Testis (tissue), 2 donors: ENCODE measurements at regions not wholly inside any gene's neighbourhood (a gene's known extent, or its start where the extent isn't known, plus 50 kb on each side); places are given as distances from the start of the nearest gene placed in this dataset.

Experiments
- DNase-seq: peaks from one replicate; pipeline ENCODE4 v3.0.0-alpha.2; 2019
- H3K27ac ChIP-seq, 2 donors: fragments of 200-600 bp; sonication (generic); one replicate each; pipeline ENCODE4 v1.5.1; 2019
- H3K27me3 ChIP-seq: fragments of 200-600 bp; sonication (generic); one replicate; pipeline ENCODE4 v1.5.1; 2019
- H3K36me3 ChIP-seq: fragments of 200-600 bp; sonication (generic); one replicate; pipeline ENCODE4 v1.5.1; 2017; ENCODE audit warnings: low read depth; ENCODE audit errors: missing control alignments
- H3K4me1 ChIP-seq: fragments of 200-600 bp; sonication (generic); one replicate; pipeline ENCODE4 v1.5.1; 2019
- H3K4me3 ChIP-seq, 2 donors: fragments of 200-600 bp; sonication (generic); one replicate each; pipeline ENCODE4 v1.5.1; 2017 to 2019
- H3K9me3 ChIP-seq: fragments of 200-600 bp; sonication (generic); one replicate; pipeline ENCODE4 v1.5.1; 2017
- CTCF ChIP-seq, 3 experiments: fragments of 450-650 bp in 2 of 3; fragments of 200-600 bp in 1 of 3; sonication (generic) in 1 of 3; IDR thresholded peaks; one replicate each; pipeline ENCODE4 v1.5.1; 2016 to 2019; ENCODE audit warnings: antibody characterized with exemption in 3 of 3, mild to moderate bottlenecking in 2 of 3, moderate library complexity in 1 of 3
- POLR2A ChIP-seq: fragments of 450-650 bp; IDR thresholded peaks from one replicate; pipeline ENCODE4 v1.6.1; 2017; ENCODE audit warnings: antibody characterized with exemption, mild to moderate bottlenecking, moderate library complexity
- WGBS, 2 donors: methylation state at CpG; one replicate each; pipeline ENCODE4 v1.1.5; 2018; 5-methylcytosine and 5-hydroxymethylcytosine counted together
- intact Hi-C: fragments of 100-400 bp; cut with DNase I; formaldehyde crosslinking; loops from one replicate; pipeline ENCODE4 v1.15.1; 2023; ENCODE audit warnings: low total_unique reads

- H3K9me3 ChIP-seq: no peaks in the 10 kb centered on the region
- H3K27me3 ChIP-seq: no peaks in the 10 kb centered on the region
- no peaks in the 10 kb centered on the region for H3K36me3 ChIP-seq
- no peak for DNase-seq
- 91 to 97% methylated on average over 1 of the region's 1 CpG for WGBS, 2 donors
- H3K27ac ChIP-seq: no peak overlapping the region
- intact Hi-C loops: no loop called here
- no peak overlapping the region for H3K4me3 ChIP-seq
- TF ChIP-seq POLR2A: no peak
- no peaks in the 10 kb centered on the region for H3K4me1 ChIP-seq
Observed at GRCh38 chr18:61714421-61714820, 178.4 kb downstream of the RNF152 start.

GRCh38 chr18:61713502-61713901, 179.3 kb downstream of the RNF152 start:
- intact Hi-C loops: no loop called here
- Histone ChIP-seq H3K4me1 (no peaks in the 10 kb centered on the region), H3K27ac (no peak overlapping the region), H3K4me3 (no peak overlapping the region), H3K27me3 (no peaks in the 10 kb centered on the region), H3K9me3 (no peaks in the 10 kb centered on the region), H3K36me3 (no peaks in the 10 kb centered on the region)
- DNase-seq: no peak
- TF ChIP-seq CTCF (IDR thresholded peaks at IDR 0.05): no peak
- no peak for TF ChIP-seq POLR2A

GRCh38 chr18:61710082-61710620, 182.7 kb downstream of the RNF152 start:
- H3K9me3 ChIP-seq: no peaks in the 10 kb centered on the region
- TF ChIP-seq POLR2A (no peak), CTCF (IDR thresholded peaks at IDR 0.05) (no peak)
- H3K27ac ChIP-seq: no peak overlapping the region
- no peak for DNase-seq
- no peaks in the 10 kb centered on the region for H3K36me3 ChIP-seq
- H3K4me1 ChIP-seq: no peaks in the 10 kb centered on the region
- intact Hi-C loops: no loop called here
- no peak overlapping the region for H3K4me3 ChIP-seq
- WGBS, 2 donors: 60 to 88% methylated on average over 1 of the region's 1 CpG
- H3K27me3 ChIP-seq: no peaks in the 10 kb centered on the region

- TF ChIP-seq POLR2A (no peak), CTCF (IDR thresholded peaks at IDR 0.05) (no peak)
- H3K27ac ChIP-seq: no peak overlapping the region
- no peaks in the 10 kb centered on the region for H3K4me1 ChIP-seq
- H3K36me3 ChIP-seq: no peaks in the 10 kb centered on the region
- no peak overlapping the region for H3K4me3 ChIP-seq
- intact Hi-C loops: no loop called here
- no peak for DNase-seq
- WGBS, 2 donors: 59 to 69% methylated on average over 3 of the region's 3 CpGs
- no peaks in the 10 kb centered on the region for H3K27me3 ChIP-seq
- no peaks in the 10 kb centered on the region for H3K9me3 ChIP-seq
Observed at GRCh38 chr18:61706276-61706915, 186.4 kb downstream of the RNF152 start.

GRCh38 chr18:61703508-61703907, 189.3 kb downstream of the RNF152 start:
- Histone ChIP-seq H3K9me3 (no peaks in the 10 kb centered on the region), H3K27me3 (no peaks in the 10 kb centered on the region), H3K4me1 (no peaks in the 10 kb centered on the region), H3K4me3 (no peak overlapping the region), H3K27ac (no peak overlapping the region), H3K36me3 (no peaks in the 10 kb centered on the region)
- TF ChIP-seq CTCF (IDR thresholded peaks at IDR 0.05) (no peak), POLR2A (no peak)
- no peak for DNase-seq
- intact Hi-C loops: no loop called here
